Tibial nerve (tissue), 4 donors: ENCODE measurements at regions not wholly inside any gene's neighbourhood (a gene's known extent, or its start where the extent isn't known, plus 50 kb on each side); places are given as distances from the start of the nearest gene placed in this dataset.

Source experiments
- DNase-seq, 2 donors: peaks; one replicate each; pipeline ENCODE4 v3.0.0-alpha.2; 2019; ENCODE audit warnings: low spot score in 2 of 2
- H3K27ac ChIP-seq, 4 donors: fragments of 200-600 bp; sonication (generic) in 3 of 4; one replicate each; pipeline ENCODE4 v1.5.1; 2017 to 2019; ENCODE audit warnings: mild to moderate bottlenecking in 1 of 4
- H3K27me3 ChIP-seq, 2 donors: fragments of 200-600 bp; sonication (generic) in 1 of 2; one replicate each; pipeline versions ENCODE4 v1.5.1 to v1.6.0; 2017 to 2019
- H3K36me3 ChIP-seq, 3 donors: fragments of 200-600 bp; sonication (generic); one replicate each; pipeline ENCODE4 v1.5.1; 2018 to 2019
- H3K4me1 ChIP-seq, 4 donors: fragments of 200-600 bp; sonication (generic) in 3 of 4; one replicate each; pipeline ENCODE4 v1.5.1; 2017 to 2019
- H3K4me3 ChIP-seq, 4 donors: fragments of 200-600 bp; sonication (generic) in 3 of 4; one replicate each; pipeline ENCODE4 v1.5.1; 2017 to 2019; ENCODE audit warnings: mild to moderate bottlenecking in 1 of 4, moderate library complexity in 1 of 4
- H3K9me3 ChIP-seq, 4 donors: fragments of 200-600 bp; sonication (generic) in 3 of 4; one replicate each; pipeline ENCODE4 v1.5.1; 2017 to 2019
- EP300 ChIP-seq, 2 donors: sonication (generic); formaldehyde crosslinking; IDR thresholded peaks; one replicate each; pipeline ENCODE4 v1.6.1; 2017; ENCODE audit warnings: antibody characterized with exemption in 2 of 2, mild to moderate bottlenecking in 1 of 2
- POLR2A ChIP-seq, 2 donors: fragments of 450-650 bp; IDR thresholded peaks; one replicate each; pipeline ENCODE4 v1.6.1; 2017; ENCODE audit warnings: antibody characterized with exemption in 2 of 2, mild to moderate bottlenecking in 2 of 2, moderate library complexity in 2 of 2
- WGBS, 2 donors: methylation state at CpG; one replicate each; pipeline ENCODE4 v1.1.5; 2018; 5-methylcytosine and 5-hydroxymethylcytosine counted together
- TF ChIP-seq, protein P1 (sequence below), 5 experiments: fragments of 200-600 bp in 3 of 5; fragments of 450-650 bp in 2 of 5; sonication (generic) in 3 of 5; IDR thresholded peaks; one replicate each; pipeline ENCODE4 v1.5.1; 2016 to 2019; ENCODE audit warnings: antibody characterized with exemption in 5 of 5, mild to moderate bottlenecking in 3 of 5, moderate library complexity in 2 of 5

DNA sequence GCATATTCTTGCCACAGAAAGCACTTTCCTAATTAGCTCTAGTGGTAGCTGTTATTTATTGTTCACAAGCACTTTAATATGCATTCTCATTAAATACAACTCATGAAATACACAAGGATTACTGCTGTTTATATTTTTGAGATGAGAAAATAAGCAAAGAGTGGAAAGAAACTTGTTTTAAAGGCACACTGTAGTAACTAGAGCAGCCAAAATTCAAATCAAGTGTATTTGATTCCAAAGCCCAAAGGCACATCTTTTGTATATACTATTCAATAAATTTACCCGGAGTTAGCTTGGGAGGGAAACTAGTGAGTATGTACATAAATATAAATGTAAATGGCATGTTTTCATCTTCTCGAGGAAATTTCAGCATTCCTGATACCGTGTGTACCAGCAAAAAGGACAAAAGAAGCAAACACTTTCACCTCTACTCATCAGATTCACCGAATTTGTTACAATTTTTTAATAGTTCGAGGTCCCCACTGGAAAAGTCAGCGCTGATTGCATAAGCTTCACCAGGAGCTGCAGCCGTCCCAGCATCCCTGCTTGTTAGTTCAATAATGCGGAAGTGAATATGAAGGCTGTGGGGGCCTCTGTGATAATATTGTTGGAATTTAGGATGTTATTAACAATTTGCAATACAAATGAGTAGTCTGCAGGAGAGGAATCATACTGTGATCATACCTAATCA lies 371.6 kb upstream of the MON1B start:
- Histone ChIP-seq H3K4me1 (no peaks in the 10 kb centered on the region), H3K9me3 (no peaks in the 10 kb centered on the region), H3K27me3 (no peaks in the 10 kb centered on the region), H3K4me3 (no peak overlapping the region), H3K36me3 (no peaks in the 10 kb centered on the region), H3K27ac (no peak overlapping the region)
- TF ChIP-seq, protein P1, sequence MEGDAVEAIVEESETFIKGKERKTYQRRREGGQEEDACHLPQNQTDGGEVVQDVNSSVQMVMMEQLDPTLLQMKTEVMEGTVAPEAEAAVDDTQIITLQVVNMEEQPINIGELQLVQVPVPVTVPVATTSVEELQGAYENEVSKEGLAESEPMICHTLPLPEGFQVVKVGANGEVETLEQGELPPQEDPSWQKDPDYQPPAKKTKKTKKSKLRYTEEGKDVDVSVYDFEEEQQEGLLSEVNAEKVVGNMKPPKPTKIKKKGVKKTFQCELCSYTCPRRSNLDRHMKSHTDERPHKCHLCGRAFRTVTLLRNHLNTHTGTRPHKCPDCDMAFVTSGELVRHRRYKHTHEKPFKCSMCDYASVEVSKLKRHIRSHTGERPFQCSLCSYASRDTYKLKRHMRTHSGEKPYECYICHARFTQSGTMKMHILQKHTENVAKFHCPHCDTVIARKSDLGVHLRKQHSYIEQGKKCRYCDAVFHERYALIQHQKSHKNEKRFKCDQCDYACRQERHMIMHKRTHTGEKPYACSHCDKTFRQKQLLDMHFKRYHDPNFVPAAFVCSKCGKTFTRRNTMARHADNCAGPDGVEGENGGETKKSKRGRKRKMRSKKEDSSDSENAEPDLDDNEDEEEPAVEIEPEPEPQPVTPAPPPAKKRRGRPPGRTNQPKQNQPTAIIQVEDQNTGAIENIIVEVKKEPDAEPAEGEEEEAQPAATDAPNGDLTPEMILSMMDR (IDR thresholded peaks at IDR 0.05) = no peak
- no peak for TF ChIP-seq EP300 (IDR thresholded peaks at IDR 0.05)
- TF ChIP-seq POLR2A (IDR thresholded peaks at IDR 0.05) = no peak
- DNase-seq = no peak
- WGBS, 2 donors = 79 to 82% methylated on average over 8 of the region's 8 CpGs

DNA sequence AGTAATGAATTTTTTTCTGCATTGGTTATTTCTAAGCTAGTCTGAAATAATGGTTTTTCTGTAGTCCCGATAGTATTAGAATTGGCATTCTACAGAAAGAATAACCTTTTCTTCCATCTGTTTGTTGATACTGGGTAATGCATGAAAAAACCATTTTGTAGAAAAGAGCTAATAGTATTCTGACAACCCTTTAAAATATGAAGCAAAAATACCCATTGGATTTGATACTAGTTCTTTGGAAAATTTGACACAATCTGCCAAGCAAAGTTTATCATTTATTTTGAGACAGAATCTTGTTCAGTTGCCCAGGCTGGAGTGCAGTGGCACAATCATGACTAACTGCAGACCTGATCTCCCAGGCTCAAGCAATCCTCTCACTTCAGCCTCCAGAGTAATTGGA lies 366.8 kb upstream of the MON1B start:
- H3K27ac ChIP-seq = no peak overlapping the region
- WGBS, 2 donors = 49 to 53% methylated on average over 1 of the region's 1 CpG
- no peaks in the 10 kb centered on the region for H3K27me3 ChIP-seq
- H3K4me1 ChIP-seq = no peaks in the 10 kb centered on the region
- H3K9me3 ChIP-seq = no peaks in the 10 kb centered on the region
- H3K4me3 ChIP-seq = no peak overlapping the region
- no peaks in the 10 kb centered on the region for H3K36me3 ChIP-seq
- TF ChIP-seq, protein P1 (IDR thresholded peaks at IDR 0.05) = no peak
- TF ChIP-seq EP300 (IDR thresholded peaks at IDR 0.05) = no peak
- TF ChIP-seq POLR2A (IDR thresholded peaks at IDR 0.05) = no peak
- DNase-seq = no peak

DNA sequence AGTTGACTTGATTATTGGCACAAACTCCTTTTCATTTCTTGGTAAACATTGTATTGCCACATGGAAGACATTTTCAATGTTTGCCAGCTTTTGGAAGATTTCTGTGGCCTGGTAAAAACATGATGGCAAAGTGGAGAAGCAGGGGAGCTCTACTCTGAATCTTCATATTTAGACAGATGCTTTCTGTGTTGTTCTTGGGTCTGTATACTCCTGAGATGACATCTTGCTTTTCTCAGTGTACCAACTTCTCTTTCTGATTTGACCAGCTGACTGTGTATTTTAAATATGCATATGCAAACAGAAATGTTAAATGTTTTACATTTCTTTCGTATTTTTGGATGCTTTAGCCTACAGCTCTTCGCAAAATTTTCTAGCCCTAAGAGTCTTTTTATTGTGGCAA lies 366.2 kb upstream of the MON1B start:
- H3K4me3 ChIP-seq = no peak overlapping the region
- H3K9me3 ChIP-seq = no peaks in the 10 kb centered on the region
- H3K27me3 ChIP-seq = no peaks in the 10 kb centered on the region
- 90 to 91% methylated on average over 2 of the region's 2 CpGs for WGBS, 2 donors
- no peak for DNase-seq
- H3K4me1 ChIP-seq = no peaks in the 10 kb centered on the region
- no peak overlapping the region for H3K27ac ChIP-seq
- TF ChIP-seq, protein P1 (IDR thresholded peaks at IDR 0.05) = no peak
- TF ChIP-seq POLR2A (IDR thresholded peaks at IDR 0.05) (no peak), EP300 (IDR thresholded peaks at IDR 0.05) (no peak)
- H3K36me3 ChIP-seq = no peaks in the 10 kb centered on the region

DNA sequence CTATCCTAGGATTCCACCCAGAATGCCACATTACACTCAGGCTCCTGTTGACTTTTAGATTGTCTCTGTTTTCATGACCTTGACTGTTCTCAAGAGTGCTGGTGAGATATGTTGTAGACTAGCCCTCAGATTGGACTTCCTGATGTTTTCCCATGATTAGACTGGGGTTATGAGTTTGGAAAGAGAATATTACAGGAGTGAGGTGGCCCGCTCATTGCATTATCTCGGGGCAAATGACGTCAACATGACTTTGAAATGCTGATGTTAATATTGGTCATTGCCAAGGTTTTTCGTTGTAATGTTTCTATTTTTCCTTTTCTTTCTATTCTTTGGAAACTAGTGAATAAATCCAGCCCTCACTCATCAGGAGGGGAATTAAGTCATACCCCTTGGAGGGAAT lies 355.7 kb upstream of the MON1B start:
- DNase-seq = no peak
- Histone ChIP-seq H3K4me3 (no peak overlapping the region), H3K27me3 (no peaks in the 10 kb centered on the region), H3K36me3 (no peaks in the 10 kb centered on the region), H3K27ac (no peak overlapping the region), H3K9me3 (no peaks in the 10 kb centered on the region), H3K4me1 (no peaks in the 10 kb centered on the region)
- 77 to 82% methylated on average over 4 of the region's 4 CpGs for WGBS, 2 donors
- TF ChIP-seq POLR2A (IDR thresholded peaks at IDR 0.05) (no peak), EP300 (IDR thresholded peaks at IDR 0.05) (no peak)
- TF ChIP-seq, protein P1 (IDR thresholded peaks at IDR 0.05) = no peak

DNA sequence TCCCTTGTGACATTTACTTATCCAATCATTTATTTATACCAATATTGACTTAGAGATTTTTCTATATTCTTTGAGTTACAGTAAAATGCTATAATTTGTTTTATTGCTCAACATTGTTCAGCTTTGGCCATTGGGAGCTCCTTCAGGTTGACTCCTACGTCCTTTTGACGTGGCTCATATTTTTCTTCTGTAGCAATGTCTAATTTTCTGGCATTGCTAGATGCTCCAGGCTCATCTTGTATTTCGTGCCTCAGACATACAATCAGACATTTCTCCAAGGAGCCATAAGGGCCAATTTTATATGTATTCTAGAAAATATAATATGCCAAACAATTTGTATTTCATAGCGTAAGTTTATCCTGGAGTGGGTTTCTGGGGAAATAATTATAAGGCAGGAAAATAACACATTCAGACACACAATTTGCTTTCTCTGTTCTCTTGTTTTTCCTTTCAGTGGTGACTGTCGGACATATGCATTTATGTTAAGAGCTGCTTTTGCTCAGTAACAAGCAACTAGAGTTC lies 355.1 kb upstream of the MON1B start:
- Histone ChIP-seq H3K4me1 (no peaks in the 10 kb centered on the region), H3K27ac (no peak overlapping the region), H3K27me3 (no peaks in the 10 kb centered on the region), H3K36me3 (no peaks in the 10 kb centered on the region), H3K9me3 (no peaks in the 10 kb centered on the region), H3K4me3 (no peak overlapping the region)
- WGBS, 2 donors = 61 to 70% methylated on average over 5 of the region's 5 CpGs
- DNase-seq = no peak
- TF ChIP-seq EP300 (IDR thresholded peaks at IDR 0.05) (no peak), POLR2A (IDR thresholded peaks at IDR 0.05) (no peak)
- TF ChIP-seq, protein P1 (IDR thresholded peaks at IDR 0.05) = no peak
